Bronchial epithelial cell (primary cell): ENCODE measurements at regions not wholly inside any gene's neighbourhood (a gene's known extent, or its start where the extent isn't known, plus 50 kb on each side); places are given as distances from the start of the nearest gene placed in this dataset.

Source experiments
- DNase-seq: peaks from one replicate; pipeline ENCODE4 v3.0.0-alpha.2; 2010; ENCODE audit warnings: low read depth
- FAIRE-seq: peaks from 2 replicates; lab custom pipeline; 2011; peaks lifted over from hg19 to GRCh38; lab: Jason Lieb, UNC
- H3K27me3 ChIP-seq: 2 replicates; pipeline ENCODE4 v1.5.1; 2011; ENCODE audit warnings: low read length; ENCODE audit not compliant: control insufficient read depth, insufficient read depth
- H3K36me3 ChIP-seq: 2 replicates; pipeline ENCODE4 v1.5.1; 2011; ENCODE audit warnings: low read length; ENCODE audit not compliant: control insufficient read depth, insufficient read depth
- H3K4me3 ChIP-seq: 2 replicates; pipeline ENCODE4 v1.5.1; 2011; ENCODE audit warnings: mild to moderate bottlenecking, low read depth, low read length, control low read depth
- TF ChIP-seq, protein P1 (sequence below): IDR thresholded peaks from 2 replicates; pipeline ENCODE4 v1.5.1; 2011; ENCODE audit warnings: mild to moderate bottlenecking, moderate library complexity, low read length, control low read depth, inconsistent platforms; ENCODE audit not compliant: insufficient read depth, severe bottlenecking

DNA sequence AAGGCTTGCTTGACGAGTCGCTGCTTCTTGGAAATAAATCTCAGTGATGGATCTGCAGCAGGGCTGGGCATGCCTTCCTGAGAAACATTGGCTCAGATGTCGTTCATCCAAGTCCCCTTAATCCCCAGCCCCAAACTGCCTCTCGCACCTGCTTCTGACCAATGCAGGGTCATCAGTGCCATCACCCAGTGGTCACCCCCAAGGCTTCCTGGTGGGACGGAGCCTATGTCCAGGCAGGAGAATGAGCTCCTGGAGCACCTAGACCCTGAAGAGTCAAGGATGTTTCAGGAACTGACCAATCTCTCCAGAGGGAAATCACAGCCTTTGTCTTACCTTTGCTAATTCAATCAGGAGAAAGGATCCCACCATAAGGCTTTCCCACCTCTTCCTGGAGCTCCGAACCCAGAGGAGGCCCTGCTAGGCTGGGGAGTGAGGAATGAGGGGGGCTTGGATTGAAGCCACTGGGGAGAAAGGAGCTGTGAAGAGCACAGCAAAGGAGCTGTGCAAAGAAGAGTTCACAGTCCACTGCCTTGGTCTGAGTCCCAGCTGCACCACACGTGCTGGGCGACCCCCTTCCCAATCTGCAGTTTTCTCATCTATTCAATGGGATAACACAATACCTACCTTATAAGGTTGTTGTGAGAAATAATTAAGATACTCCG, 416.1 kb downstream of the NPHP4 start:
- no peaks in the 10 kb centered on the region for H3K36me3 ChIP-seq
- FAIRE-seq (no peak), DNase-seq (no peak)
- H3K27me3 ChIP-seq: no peaks in the 10 kb centered on the region
- TF ChIP-seq, protein P1, sequence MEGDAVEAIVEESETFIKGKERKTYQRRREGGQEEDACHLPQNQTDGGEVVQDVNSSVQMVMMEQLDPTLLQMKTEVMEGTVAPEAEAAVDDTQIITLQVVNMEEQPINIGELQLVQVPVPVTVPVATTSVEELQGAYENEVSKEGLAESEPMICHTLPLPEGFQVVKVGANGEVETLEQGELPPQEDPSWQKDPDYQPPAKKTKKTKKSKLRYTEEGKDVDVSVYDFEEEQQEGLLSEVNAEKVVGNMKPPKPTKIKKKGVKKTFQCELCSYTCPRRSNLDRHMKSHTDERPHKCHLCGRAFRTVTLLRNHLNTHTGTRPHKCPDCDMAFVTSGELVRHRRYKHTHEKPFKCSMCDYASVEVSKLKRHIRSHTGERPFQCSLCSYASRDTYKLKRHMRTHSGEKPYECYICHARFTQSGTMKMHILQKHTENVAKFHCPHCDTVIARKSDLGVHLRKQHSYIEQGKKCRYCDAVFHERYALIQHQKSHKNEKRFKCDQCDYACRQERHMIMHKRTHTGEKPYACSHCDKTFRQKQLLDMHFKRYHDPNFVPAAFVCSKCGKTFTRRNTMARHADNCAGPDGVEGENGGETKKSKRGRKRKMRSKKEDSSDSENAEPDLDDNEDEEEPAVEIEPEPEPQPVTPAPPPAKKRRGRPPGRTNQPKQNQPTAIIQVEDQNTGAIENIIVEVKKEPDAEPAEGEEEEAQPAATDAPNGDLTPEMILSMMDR: no peak
- H3K4me3 ChIP-seq: no peak overlapping the region

DNA sequence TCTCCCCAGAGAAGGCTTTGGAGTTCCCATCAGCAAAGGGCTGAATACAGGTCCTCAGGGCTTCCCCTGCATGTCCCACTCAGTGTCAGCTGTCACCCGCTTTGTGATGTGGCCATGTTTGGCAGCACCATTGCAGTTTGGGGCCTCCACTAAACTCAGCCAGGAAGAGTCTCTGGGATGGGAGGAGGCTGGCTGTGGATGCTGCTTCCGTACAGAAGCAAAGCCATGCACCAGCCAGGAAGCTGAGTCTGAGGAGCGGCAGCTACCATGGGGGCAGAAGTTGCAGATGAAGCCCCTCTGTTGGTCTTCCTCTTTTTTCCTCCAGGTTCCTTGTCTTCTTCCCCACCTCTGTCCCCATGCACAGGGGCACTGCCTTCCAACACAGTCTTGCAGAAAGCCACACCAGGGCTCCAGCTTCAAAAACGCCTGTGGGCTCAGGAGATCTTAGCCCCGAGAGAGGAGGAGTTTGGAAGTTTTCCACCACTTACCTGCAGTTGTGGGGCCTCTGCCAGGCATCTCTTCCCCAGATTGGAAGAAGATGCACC, 416.8 kb downstream of the NPHP4 start:
- TF ChIP-seq, protein P1: no peak
- Histone ChIP-seq H3K4me3 (no peak overlapping the region), H3K36me3 (no peaks in the 10 kb centered on the region), H3K27me3 (no peaks in the 10 kb centered on the region)
- no peak for DNase-seq
- FAIRE-seq: no peak

DNA sequence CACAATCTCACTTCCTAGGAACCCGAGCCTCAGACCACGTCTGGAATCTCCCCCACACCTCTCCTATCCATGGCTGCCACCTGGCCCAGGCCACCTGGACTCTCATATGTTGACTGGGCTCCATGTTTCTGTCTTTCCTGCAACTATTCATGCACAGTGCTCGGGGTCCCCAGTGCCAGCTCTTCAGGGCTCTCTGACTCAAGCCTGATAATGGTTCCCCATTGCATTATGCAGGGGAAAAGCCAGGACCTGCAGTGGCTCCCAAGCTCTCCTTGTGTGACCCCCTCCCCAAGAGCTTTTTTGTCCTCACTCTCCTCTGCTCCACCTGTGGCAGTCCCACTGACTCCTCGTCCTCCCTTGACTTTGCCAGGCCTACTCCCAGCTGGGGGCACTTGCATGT, 417.6 kb downstream of the NPHP4 start:
- H3K36me3 ChIP-seq: no peaks in the 10 kb centered on the region
- DNase-seq (no peak), FAIRE-seq (no peak)
- TF ChIP-seq, protein P1: no peak
- H3K27me3 ChIP-seq: no peaks in the 10 kb centered on the region
- no peak overlapping the region for H3K4me3 ChIP-seq

DNA sequence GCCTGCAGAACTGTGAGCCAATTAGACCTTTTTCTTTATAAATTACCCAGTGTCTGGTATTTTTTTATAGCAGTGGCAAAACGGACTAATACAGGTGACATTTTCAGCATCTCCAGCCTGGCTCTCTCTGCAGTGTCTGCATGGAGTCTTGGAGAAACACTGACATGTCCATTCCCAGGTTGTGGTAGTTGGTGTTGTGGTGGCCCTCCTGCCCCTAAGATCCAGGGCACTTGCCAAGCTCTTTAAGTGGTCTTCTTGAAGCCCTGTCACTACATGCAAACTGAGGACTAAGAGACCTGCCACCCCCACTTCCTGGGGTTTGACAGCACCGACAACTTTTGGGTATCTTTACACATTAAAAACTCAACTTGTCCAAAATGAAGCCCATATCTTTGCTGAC, 419.4 kb downstream of the NPHP4 start:
- TF ChIP-seq, protein P1: no peak
- Histone ChIP-seq H3K36me3 (no peaks in the 10 kb centered on the region), H3K27me3 (no peaks in the 10 kb centered on the region), H3K4me3 (no peak overlapping the region)
- DNase-seq: no peak
- no peak for FAIRE-seq

DNA sequence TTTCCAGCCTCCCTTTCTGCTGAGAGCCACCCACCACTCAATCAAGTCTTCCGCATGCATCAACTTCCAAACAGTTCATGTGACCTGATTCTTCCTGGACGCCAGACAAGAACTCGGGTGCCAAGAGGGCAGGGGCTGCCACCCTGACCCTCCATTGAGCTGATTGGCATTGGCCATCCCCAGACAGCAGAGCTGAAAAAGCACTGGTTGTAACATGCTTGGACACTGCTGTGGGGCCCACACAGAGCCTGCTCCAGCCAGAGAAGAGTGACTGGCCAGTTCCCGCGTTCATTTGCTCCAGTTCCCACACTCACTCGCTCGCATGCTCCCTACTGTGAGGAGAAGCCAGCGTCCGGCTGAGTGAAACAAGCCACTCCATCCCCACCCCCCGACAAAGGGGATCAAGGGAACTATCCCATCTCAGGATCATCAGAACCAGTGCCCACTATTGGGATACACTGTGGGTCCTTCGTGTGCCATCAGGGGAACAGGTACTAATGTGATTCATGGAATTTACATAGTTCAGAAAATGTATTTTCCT, 420.3 kb downstream of the NPHP4 start:
- TF ChIP-seq, protein P1: no peak
- no peaks in the 10 kb centered on the region for H3K27me3 ChIP-seq
- FAIRE-seq (no peak), DNase-seq (no peak)
- no peak overlapping the region for H3K4me3 ChIP-seq
- no peaks in the 10 kb centered on the region for H3K36me3 ChIP-seq
